ENCODE measurements at regions not wholly inside any gene's neighbourhood (a gene's known extent, or its start where the extent isn't known, plus 50 kb on each side); places are given as distances from the start of the nearest gene placed in this dataset.

GRCh38 chr17:70604854-70605253 lies 435.5 kb downstream of the KCNJ2 start:
- no peak for TF ChIP-seq CTCF (IDR thresholded peaks at IDR 0.05)
- H3K9me3 ChIP-seq = no peaks in the 10 kb centered on the region
- DNase-seq (ENCODE audit: low spot score) = no peak
- no peak overlapping the region for H3K4me3 ChIP-seq
- H3K27ac ChIP-seq = no peak overlapping the region
- no peaks in the 10 kb centered on the region for H3K27me3 ChIP-seq
- no peaks in the 10 kb centered on the region for H3K36me3 ChIP-seq
- no peaks in the 10 kb centered on the region for H3K4me1 ChIP-seq

DNA sequence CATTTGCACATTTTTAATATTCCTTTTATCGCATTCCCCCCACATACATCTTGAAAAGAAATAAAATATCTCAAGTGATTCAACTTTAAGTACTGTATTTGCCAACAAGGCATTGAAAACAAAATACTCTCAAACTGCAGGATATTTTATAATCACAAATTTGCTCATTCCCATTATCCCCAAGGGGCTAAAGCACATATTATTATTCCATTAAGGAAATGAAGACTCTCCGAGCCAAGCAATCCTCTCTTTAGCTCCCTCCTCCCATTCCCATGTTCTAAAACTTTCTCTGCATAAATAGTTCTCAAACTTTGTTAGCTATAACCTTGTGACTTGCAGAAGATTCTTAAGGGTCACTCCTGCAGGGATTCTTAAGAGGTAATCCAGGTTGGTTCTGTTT lies 436.8 kb downstream of the KCNJ2 start:
- Histone ChIP-seq H3K4me1 (no peaks in the 10 kb centered on the region), H3K4me3 (no peak overlapping the region), H3K27ac (no peak overlapping the region), H3K9me3 (no peaks in the 10 kb centered on the region), H3K36me3 (no peaks in the 10 kb centered on the region), H3K27me3 (no peaks in the 10 kb centered on the region)
- no peak for TF ChIP-seq CTCF (IDR thresholded peaks at IDR 0.05)
- DNase-seq (ENCODE audit: low spot score) = no peak

GRCh38 chr17:70608193-70608592 lies 438.9 kb downstream of the KCNJ2 start:
- Histone ChIP-seq H3K27me3 (no peaks in the 10 kb centered on the region), H3K4me1 (no peaks in the 10 kb centered on the region), H3K27ac (no peak overlapping the region), H3K36me3 (no peaks in the 10 kb centered on the region), H3K9me3 (no peaks in the 10 kb centered on the region), H3K4me3 (no peak overlapping the region)
- no peak for DNase-seq (ENCODE audit: low spot score)
- no peak for TF ChIP-seq CTCF (IDR thresholded peaks at IDR 0.05)

DNA sequence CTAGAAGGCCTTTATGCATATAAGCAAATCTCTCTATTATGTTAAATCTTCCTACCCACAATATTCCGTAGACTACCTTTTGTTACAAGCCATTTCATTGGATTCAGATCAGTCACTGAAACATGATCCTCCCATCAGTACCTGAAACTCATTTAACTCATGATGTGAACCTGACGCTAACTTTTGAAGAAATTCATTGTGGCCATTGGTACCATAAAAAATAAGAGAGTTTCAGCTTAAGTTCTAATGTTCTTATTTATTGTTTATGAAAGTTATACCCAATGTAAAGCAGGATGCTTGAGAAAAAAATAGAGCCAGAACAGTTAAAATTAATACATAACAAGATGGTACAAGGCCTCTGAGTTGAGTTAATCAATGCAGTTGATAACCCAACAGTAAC lies 439.6 kb downstream of the KCNJ2 start:
- Histone ChIP-seq H3K27me3 (no peaks in the 10 kb centered on the region), H3K27ac (no peak overlapping the region), H3K4me1 (no peaks in the 10 kb centered on the region), H3K36me3 (no peaks in the 10 kb centered on the region), H3K4me3 (no peak overlapping the region), H3K9me3 (no peaks in the 10 kb centered on the region)
- DNase-seq (ENCODE audit: low spot score) = no peak
- TF ChIP-seq CTCF (IDR thresholded peaks at IDR 0.05) = no peak

DNA sequence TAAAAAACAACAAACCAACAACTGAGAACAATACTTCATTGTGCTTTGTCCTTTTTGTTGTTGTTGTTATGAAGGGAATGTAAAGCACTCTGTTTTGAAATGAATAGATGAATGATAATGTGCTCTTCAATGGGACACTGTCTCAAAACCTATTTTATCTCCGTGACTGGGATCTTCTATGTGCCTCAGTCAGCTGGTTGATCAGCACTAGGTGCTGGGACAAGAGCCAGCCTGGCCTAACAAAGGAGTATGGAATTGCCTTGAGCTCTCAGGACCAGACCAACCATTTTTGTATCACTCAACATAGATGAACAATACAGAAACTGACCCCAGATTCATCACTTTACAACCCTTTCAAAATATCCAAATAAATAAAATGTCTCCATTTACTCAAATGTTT lies 440.2 kb downstream of the KCNJ2 start:
- no peak overlapping the region for H3K27ac ChIP-seq
- no peak for DNase-seq (ENCODE audit: low spot score)
- TF ChIP-seq CTCF (IDR thresholded peaks at IDR 0.05) = no peak
- H3K4me1 ChIP-seq = no peaks in the 10 kb centered on the region
- H3K36me3 ChIP-seq = no peaks in the 10 kb centered on the region
- H3K27me3 ChIP-seq = no peaks in the 10 kb centered on the region
- H3K9me3 ChIP-seq = no peaks in the 10 kb centered on the region
- H3K4me3 ChIP-seq = no peak overlapping the region

GRCh38 chr17:70610161-70610560 lies 440.8 kb downstream of the KCNJ2 start:
- no peak for TF ChIP-seq CTCF (IDR thresholded peaks at IDR 0.05)
- Histone ChIP-seq H3K4me1 (no peaks in the 10 kb centered on the region), H3K27ac (no peak overlapping the region), H3K36me3 (no peaks in the 10 kb centered on the region), H3K27me3 (no peaks in the 10 kb centered on the region), H3K4me3 (no peak overlapping the region), H3K9me3 (no peaks in the 10 kb centered on the region)
- no peak for DNase-seq (ENCODE audit: low spot score)
